ENCODE measurements at regions not wholly inside any gene's neighbourhood (a gene's known extent, or its start where the extent isn't known, plus 50 kb on each side); places are given as distances from the start of the nearest gene placed in this dataset.

- no peak for DNase-seq (ENCODE audit: low spot score)
Observed at GRCh38 chr5:50922942-50923767, 256.7 kb downstream of the PARP8 start.

GRCh38 chr5:50923768-50924494, 257.5 kb downstream of the PARP8 start:
- in situ Hi-C loops (cut with MboI; ENCODE audit: low sequenced_read_pairs, unreplicated experiment) = no loop called here
- TF ChIP-seq CTCF (IDR thresholded peaks at IDR 0.05; ENCODE audit: borderline replicate concordance, control extremely low read depth, extremely low read depth, insufficient read depth, missing control alignments) = no peak
- no peak for DNase-seq (ENCODE audit: low spot score)

More at GRCh38 chr5:50922942-50923767, 256.7 kb downstream of the PARP8 start:
- in situ Hi-C loops (cut with MboI; ENCODE audit: low sequenced_read_pairs, unreplicated experiment) = no loop called here
- no peak for TF ChIP-seq CTCF (IDR thresholded peaks at IDR 0.05; ENCODE audit: borderline replicate concordance, control extremely low read depth, extremely low read depth, insufficient read depth, missing control alignments)

GRCh38 chr5:50927953-50928352, 261.5 kb downstream of the PARP8 start:
- no peak for TF ChIP-seq CTCF (IDR thresholded peaks at IDR 0.05; ENCODE audit: borderline replicate concordance, control extremely low read depth, extremely low read depth, insufficient read depth, missing control alignments)
- no peak for DNase-seq (ENCODE audit: low spot score)
- in situ Hi-C loops (cut with MboI; ENCODE audit: low sequenced_read_pairs, unreplicated experiment) = no loop called here

- TF ChIP-seq CTCF (IDR thresholded peaks at IDR 0.05; ENCODE audit: borderline replicate concordance, control extremely low read depth, extremely low read depth, insufficient read depth, missing control alignments) = no peak
- in situ Hi-C loops (cut with MboI; ENCODE audit: low sequenced_read_pairs, unreplicated experiment) = no loop called here
- no peak for DNase-seq (ENCODE audit: low spot score)
Observed at GRCh38 chr5:50929174-50929573, 262.7 kb downstream of the PARP8 start.

GRCh38 chr5:50934343-50934742, 267.9 kb downstream of the PARP8 start:
- in situ Hi-C loops (cut with MboI; ENCODE audit: low sequenced_read_pairs, unreplicated experiment) = no loop called here
- no peak for DNase-seq (ENCODE audit: low spot score)
- TF ChIP-seq CTCF (IDR thresholded peaks at IDR 0.05; ENCODE audit: borderline replicate concordance, control extremely low read depth, extremely low read depth, insufficient read depth, missing control alignments) = no peak

GRCh38 chr5:50945139-50945538, 278.7 kb downstream of the PARP8 start:
- DNase-seq (ENCODE audit: low spot score) = no peak
- TF ChIP-seq CTCF (IDR thresholded peaks at IDR 0.05; ENCODE audit: borderline replicate concordance, control extremely low read depth, extremely low read depth, insufficient read depth, missing control alignments) = no peak
- in situ Hi-C loops (cut with MboI; ENCODE audit: low sequenced_read_pairs, unreplicated experiment) = no loop called here
